ENCODE measurements at regions not wholly inside any gene's neighbourhood (a gene's known extent, or its start where the extent isn't known, plus 50 kb on each side); places are given as distances from the start of the nearest gene placed in this dataset.

- no peak for TF ChIP-seq CTCF (IDR thresholded peaks at IDR 0.05)
- TF ChIP-seq POLR2A (IDR thresholded peaks at IDR 0.05), result no peak
- no peak for TF ChIP-seq POLR2AphosphoS5 (IDR thresholded peaks at IDR 0.05)
Measured at GRCh38 chr4:32735856-32736590, 2015.9 kb downstream of the PCDH7 start.
